Mucosa of gallbladder (tissue), 1 donor: ENCODE measurements at regions not wholly inside any gene's neighbourhood (a gene's known extent, or its start where the extent isn't known, plus 50 kb on each side); places are given as distances from the start of the nearest gene placed in this dataset.

Source experiments
- DNase-seq: peaks from one replicate; pipeline ENCODE4 v3.0.0-alpha.2; 2020; ENCODE audit warnings: low spot score
- donor health status: DM: no; HTN: no; CAD: no.

DNA sequence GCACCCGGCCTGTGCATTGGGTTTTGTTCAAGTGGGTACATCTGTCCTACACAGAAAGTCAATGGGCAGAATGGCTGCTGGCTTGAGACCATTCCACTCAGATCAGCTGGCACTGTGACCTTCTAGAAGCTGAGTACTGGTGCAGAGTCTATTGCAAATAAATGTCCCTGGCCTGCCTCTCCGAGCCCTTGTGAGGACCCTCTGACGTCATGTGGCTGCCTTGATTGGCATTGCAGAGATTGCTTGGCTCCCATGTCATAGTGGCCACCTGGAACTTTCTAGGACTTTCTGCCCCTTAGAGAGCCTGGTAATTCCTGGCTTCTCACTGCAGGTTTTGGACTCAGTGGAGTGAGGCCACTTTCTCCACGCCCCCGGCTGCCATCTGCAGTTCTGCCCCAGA is 211.3 kb downstream of the ENGASE start:
- DNase-seq, result no peak

DNA sequence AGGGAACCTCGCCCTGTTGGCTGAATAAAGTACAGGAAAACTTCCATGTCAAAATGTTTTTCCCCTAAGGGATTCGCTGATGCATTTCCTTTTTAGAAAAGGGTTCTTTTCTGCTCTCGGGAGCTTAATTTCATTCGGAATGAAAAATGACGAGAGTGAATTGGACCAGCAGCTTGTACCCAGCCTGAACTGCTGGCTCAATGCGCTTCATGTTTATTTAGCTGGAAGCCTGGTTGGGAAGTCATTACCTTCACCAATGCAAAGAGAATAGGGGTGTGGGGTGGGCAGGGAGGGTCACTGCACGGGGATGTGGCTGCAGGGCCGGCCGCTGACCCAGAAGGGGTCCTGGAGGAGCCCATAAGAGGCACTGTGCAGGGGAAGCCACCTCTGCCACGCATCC is 207.7 kb downstream of the ENGASE start:
- no peak for DNase-seq

DNA sequence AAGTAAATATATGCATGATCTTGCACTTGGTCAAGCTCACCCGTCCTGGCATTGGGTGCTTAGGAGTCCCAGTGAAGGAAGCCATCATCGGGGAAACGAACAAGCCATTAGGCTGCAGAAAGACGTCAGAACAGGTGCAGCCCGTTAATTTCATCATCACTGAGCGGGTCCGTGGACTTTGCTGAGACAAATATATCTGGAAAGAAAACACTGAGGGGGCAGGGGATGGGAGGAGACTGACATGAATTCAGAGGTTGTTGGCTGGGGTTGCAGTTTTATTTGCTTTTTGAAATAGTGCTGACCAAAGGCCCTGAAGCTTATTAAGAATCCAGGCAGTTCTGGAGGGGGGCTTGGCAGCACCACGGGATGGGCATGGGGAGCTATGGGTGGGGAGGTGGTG is 207.2 kb downstream of the ENGASE start:
- no peak for DNase-seq

DNA sequence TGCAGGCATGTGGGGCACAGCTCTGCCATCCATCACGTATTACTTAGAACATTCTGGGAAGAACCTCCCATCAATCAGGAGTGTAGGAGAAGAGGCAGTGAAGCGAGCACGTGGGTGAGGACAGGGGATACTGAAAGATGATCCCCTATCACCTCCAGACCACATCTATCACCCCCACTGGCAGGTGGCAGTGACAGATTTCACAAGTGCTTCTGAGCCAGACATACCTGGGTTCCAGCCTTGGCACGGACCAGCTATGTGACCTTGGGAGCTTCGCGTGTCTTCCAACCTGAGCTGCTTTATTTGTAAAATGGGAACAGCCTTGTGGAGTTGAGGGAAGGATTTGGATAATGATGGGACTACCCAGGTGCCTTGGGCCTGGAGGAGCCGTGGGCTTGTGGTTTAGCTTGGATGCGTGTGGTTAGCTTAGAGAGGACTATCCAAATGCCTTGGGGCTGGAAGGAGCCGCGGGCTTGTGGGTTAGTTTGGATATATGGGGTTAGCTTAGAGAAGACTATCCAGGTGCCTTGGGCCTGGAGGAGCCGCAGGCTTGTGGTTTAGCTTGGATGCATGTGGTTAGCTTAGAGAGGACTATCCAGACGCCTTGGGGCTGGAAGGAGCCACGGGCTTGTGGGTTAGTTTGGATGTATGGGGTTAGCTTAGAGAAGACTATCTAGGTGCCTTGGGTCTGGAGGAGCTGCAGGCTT is 206.4 kb downstream of the ENGASE start:
- DNase-seq, result no peak

DNA sequence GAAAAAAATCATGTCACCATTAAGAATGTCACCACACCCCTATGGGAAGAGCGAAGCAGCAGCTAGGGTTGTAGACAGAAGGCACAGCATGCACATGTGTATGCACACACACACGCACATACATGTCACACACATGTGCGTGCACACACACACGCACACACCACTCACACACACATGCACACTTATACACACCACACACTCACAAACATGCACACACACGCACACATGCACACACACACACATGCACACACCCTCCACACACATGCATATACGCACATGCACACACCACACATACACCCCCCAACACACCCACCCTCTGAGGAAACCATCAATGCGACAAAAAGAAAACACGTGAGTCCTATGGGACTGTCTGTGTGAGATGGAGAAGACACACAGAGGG is 205.4 kb downstream of the ENGASE start:
- DNase-seq, result no peak

DNA sequence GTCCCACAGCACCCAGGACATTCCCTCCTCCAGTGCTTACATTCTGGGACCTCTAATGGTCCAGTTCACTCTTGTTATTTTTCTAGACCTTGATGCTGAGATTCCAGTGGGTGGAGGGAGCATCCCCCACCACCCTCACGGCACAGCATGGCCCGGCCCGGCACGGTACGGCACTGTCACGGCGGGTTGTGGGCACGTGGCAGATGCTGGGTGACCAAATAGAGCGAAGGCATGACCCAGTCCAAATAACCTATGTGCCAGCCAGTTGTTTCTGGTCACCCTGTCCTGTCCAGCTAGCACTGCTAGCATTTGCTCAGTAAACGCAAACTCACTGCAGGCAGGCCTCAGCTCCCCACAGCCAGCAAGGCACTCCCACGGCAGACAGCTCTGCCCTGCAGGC is 204.7 kb downstream of the ENGASE start:
- no peak for DNase-seq

DNA sequence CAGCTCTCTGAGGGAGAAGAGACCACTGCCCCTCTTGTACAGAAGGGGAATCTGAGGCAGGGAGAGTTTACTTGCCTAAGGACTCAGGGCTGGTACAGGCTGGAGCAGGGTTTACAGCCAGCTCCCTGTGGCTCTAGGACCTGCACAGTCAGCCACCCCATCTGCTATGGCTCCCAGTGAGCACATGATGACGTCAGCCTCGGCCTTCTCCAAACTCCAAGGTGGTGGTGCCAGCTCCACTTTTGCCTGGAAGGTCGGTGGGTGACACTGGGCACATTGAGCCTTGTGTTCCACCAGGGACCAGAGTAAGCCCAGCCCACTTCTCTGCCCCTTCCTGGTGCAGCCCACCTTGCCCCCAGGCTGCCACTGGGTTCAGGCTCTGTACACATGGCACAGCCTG is 202.2 kb downstream of the ENGASE start:
- DNase-seq, result no peak

DNA sequence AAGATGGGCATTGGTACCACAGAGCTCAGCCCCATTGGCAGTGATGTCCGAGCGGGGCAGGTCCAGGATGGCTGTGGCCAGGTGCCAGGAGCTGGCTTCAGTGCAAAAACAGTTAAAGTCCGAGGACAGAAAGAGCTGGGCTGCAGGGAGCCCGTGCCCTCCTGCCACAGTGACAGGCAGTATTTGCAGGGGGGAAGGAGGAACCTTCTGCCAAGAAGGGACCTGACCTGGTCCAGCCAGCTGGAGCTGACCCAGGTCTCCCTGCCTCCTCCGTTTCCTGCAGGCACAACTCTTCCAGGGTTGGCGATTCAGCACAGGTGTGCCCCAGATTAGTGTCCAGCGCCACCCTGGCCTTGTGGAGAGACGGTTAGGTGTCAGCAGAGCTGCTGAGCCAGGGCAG is 199.0 kb downstream of the ENGASE start:
- DNase-seq, result no peak

DNA sequence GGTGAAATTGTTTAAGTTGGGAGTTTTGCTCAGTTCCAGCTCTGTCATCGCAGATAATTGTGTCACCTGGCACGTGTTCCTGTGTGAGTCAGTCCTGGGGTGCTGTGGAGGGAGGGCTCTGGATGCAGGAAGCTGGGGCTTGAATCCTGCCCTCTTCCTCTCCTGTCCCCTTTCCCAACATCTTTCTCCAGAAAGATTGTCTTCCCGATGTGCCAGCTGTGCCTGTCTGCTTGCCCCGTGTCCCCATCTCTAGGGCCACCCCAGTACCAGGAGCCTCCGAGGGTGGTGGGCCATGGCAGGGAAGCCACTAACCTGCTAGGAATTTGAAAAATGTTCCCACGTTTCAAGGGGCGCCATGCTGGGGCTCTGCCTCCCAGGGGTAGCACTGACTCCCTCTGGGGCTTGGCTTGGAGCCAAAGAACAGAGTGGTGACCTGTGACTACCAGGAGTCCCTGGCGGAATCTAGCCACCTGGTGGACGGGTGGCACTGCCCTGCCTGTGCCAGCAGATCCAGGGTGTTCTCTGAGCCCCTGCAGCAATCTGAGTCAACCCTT is 198.1 kb downstream of the ENGASE start:
- no peak for DNase-seq

DNA sequence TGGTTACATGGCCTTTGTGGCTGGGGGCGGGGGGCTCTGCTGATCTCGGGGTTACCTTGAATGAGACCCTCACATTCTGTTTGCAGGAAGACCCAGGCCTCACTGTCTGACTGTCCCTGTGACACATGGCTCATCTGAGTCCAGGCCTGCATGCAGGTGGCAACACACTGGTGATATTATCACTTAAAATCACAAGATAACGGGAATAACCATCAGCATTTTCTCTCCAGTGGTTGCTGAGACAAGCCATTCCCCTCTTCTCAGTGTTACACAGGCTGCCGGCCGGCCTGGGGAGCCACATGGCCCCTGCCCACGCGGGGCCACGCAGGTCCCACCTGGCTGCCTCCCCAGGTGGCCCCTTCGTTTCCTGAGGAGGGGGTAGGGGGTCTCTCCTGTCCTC is 197.6 kb downstream of the ENGASE start:
- DNase-seq, result no peak

DNA sequence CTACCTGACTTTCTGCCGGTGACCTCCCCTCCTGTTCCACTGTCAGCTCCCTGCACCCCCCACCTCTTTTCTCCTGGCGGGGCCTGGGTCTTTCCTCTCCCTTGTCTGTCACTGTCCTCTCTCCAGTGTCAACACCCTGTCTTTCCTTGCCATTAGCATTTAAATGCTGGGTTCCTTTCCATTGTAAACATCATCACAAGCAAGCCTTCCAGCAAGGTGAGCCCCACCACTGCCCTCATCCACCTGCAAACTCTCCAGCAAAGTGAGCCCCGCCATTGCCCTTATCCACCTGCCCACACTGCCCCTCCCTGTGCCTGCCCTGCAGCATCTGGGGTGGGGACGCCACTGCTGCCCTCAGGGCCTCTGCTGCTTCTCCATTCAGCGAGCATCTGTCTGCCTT is 195.0 kb downstream of the ENGASE start:
- DNase-seq, result no peak

DNA sequence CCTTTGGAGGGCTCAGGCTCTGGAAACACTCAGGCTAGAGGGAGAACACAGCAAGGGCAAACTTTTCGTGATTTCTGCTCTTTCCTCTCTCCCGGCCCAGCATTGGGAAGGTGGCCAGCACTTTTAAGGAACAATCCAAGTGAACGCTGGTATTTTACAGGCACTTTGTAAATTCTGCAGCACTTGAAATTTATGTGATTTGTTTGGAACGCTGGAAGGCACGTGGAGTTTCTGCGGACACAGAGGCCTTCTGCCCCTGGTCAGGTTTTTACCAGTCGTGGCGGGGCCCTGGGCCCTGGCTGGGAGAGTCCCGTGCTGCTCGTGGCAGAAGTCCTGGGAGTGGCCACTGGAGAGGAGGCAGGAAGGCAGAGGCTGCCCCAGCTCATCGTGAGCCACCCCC is 188.6 kb downstream of the ENGASE start:
- DNase-seq, result no peak

DNA sequence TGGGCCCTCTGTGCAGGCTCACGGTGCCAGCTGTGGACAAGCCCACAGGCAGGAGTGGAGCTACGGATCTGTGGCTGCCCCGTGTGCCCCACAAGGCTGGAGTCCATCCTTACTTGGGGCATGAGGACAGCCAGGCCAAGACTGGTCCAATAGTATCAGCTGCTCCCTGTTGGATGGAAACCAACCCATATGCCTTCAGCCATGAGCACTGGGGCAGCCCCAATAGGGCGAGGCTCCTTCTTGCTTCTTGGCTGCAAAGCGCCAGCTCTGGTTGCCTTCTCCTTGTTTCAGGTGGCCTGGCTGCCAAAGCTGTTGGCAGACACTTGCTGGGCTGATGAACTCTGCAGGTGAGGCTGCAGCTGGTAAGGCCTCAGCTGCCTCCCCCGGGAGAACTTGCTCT is 188.0 kb downstream of the ENGASE start:
- no peak for DNase-seq

DNA sequence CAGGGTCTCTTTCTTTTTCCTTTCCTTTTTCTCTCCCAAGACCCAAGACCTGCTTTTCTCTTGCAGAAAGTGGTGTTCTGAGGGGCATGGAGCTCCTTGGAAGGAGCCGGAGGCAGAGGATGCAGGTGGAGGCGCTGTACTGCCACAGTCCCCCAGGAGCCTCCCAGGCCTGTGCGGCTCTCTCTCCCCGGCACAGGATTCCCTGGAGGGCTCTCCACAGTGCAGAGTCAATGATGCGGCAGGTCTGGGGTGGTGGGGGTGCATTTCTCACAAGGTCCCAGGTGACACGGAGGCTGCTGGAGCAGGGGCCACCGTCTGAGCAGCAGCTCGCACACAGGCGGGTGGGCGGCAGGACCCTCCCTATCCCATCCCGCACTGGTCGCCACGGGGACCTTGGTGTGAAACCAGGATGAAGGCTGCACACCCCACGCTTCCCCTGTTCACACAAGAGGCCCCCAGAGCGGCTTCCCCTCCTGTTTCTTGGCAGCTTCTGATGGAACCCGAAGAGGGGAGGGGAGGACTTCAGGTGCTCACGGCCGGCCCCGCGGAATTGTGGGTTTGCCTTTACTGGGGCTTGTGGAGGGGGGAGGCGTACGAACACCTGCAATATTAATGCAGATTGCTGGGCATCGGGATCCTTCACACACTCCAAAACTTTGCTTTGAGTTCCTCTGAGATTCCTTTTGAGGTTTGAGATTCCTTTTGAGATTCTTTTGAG is 186.9 kb downstream of the ENGASE start:
- no peak for DNase-seq

DNA sequence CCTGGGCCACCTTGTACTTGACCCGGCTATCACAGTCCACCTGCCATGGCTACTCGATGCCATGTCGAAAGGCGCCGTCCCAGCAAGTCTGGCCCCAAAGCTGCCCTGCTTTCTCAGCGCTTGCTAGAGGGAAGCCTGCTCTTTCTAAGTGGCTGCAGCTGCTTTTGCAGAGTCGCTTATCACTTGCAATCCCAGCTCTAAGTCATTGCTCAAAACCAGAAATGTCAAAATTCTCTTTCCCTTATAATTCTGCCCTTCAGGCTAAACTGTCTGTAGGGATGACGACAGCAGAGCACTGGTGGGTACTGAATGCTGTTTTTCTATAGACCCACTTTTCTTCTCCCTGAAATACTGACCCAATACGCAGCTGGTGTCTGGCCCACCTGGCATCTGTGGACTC is 184.2 kb downstream of the ENGASE start:
- no peak for DNase-seq

DNA sequence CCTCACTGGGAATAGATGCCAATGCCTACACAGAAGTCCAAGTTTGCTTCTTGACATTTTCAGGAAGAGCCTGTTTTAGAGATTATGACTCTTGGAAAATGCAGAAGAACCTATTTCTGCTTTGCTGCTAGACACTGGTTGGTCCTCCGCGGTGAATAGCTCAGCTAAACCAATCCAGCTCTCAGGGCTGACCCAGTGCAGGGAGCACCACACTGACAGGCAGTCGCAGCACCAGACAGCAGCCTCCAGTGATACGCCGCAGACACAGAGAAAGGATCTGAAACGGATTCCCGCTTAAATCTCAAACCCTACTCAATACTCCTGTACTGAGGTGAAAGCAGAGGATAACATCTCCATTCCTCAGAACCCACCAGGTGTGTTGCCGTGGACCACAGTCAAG is 183.4 kb downstream of the ENGASE start:
- no peak for DNase-seq

DNA sequence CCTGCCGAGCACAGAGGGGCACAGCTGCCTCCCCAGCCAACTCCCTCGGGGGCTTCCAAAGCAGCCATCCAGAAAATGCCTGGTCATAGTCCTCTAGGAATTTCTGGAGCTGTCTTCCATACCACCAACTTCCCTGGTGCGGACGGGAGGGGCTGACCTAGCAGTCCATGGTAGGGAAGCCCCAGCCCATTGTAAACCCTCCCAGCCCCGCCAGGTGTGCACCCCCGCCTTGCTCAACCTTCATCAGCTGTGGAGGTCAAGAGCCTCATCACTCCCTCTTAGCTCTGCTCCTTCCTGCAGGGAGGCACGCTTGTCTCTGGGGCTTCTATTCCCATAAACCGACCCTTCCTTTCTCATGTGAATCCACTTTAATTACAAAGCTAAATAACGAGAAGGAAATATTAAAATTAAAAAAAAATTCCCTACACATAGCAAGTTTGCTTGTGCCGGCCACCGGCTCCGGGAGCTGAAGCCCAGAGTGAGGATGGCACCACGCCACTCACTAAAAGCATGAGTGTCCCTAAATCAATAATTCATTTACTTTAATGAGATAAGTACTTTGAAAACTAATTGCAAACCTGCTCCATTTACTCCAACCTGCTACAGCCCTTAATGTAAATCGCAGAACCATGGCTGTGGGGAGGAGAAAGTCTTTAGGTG is 181.4 kb downstream of the ENGASE start:
- DNase-seq, result no peak

DNA sequence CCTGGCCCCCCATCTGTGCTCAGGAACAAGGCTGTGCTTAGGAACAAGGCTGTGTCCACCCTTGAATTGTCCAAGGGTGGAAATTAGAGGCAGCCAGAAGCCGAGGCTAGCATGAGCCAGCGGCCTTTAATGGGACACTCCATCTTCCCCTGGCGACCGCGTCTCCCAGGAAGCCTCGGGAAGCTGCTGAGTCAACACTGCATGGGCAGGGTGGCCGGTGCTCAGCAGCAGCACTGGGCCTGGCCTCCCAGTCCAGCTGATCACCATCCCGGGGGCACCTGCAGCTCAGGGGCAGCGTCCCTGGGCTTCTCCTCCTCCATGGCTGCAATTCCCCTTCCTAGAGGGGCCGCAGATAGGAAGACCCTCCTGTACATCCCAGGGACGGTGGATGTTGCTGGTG is 180.8 kb downstream of the ENGASE start:
- no peak for DNase-seq

DNA sequence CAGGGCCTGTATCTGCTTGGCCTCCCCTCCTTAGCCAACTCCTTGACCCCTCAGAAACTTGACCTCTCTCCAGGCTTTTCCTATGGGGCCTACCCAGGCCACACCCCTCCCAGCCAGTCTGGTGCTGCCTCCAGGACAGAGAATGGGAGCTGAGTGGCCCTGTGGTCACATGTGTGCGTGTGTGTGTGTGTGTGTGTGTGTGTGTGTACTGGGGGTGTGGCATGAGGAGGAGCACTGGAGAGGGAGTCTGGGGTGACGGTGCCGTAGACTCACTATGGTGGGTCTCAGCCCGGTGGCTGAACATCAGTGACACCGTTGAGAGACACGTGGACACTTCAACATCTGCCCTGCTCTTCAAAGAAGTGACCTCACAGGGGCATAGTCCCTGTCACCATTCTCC is 180.4 kb downstream of the ENGASE start:
- DNase-seq, result no peak

DNA sequence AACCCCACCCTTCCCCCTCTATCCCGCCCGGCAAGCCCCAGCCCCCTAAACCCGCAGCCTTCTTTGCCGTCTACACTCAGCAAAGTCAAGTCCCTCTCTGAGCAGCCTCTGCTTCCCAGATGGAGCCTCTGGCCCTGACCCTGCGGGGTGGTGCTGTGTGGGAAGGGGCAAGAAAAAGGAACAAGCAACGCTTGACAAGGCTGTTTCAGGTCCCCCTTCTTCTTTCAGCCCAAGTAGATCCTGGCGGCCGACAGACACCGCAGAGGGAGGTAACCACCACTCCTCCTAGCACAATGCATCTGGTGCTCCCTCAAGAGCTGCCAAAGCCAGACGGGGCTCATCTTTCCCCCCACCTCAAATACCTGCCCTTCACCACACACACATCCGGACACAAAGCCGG is 178.3 kb downstream of the ENGASE start:
- DNase-seq, result no peak

DNA sequence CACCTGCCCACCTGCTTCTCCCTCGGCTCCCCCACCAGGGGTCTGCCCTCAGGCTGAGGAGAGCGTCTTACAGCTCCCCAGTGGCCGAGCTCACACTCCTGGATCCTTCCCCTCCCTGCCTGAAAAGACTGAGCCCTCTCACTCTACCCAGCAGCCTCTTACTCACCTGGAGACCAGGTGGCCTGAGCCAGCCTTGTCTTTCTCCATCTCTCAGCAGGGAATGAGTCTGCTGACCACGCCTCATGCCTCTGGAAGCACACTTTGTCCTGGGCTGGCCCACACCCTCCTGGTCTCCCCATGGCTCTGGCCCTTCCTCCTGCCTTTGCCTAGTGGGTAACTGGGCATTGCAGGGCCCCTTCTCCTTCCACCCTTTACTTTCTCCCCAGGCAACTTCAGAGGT is 177.2 kb downstream of the ENGASE start:
- DNase-seq, result no peak

DNA sequence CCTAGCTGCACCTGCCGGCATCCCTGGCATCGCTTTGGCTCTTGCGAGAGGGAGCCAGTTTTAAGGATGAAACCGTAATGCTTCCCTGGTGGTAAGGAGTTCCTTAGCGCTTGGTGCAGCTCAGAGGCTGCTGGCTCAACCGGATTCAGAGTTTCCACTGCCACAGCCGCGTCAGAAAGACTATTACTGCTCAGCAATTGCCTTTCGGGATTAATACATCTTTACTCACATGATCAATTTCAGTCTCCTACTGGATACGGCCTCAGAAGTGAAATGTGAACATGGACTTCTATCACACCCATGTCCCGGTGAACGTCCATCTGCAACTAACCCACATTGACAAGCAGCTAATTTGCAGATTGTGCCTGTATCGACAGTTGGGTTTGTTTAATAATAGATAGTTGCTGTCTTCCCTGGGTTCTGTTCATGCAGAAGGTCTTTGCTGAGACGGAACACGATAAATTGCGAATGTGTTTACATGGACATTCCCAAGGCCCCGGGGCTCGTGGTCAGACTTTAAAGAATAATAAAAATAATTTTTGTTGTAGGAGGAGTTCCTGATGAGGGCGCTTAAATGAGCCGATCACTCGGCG is 175.4 kb downstream of the ENGASE start:
- DNase-seq, result no peak
